LNCaP clone FGC (cell line): ENCODE measurements at regions not wholly inside any gene's neighbourhood (a gene's known extent, or its start where the extent isn't known, plus 50 kb on each side); places are given as distances from the start of the nearest gene placed in this dataset.

Source experiments
- DNase-seq: peaks from one replicate; pipeline ENCODE4 v3.0.0-alpha.2; 2011; ENCODE audit warnings: low read depth
- H3K4me3 ChIP-seq: 2 replicates; pipeline ENCODE4 v1.5.1; 2011; ENCODE audit warnings: mild to moderate bottlenecking, low read depth, low read length, control low read depth
- CTCF ChIP-seq: IDR thresholded peaks from 2 replicates; pipeline ENCODE4 v1.5.1; 2012; ENCODE audit warnings: mild to moderate bottlenecking; ENCODE audit not compliant: control insufficient read depth, insufficient read depth; ENCODE audit errors: extremely low read depth

GRCh38 chr4:54556587-54556986 lies 101.2 kb upstream of the KIT start:
- no peak for TF ChIP-seq CTCF

GRCh38 chr4:54558889-54559677 lies 98.7 kb upstream of the KIT start:
- no peak for TF ChIP-seq CTCF
- no peak for DNase-seq
- no peak overlapping the region for H3K4me3 ChIP-seq

More at GRCh38 chr4:54556587-54556986, 101.2 kb upstream of the KIT start:
- no peak for DNase-seq
- H3K4me3 ChIP-seq: no peak overlapping the region

GRCh38 chr4:54560513-54560912 lies 97.2 kb upstream of the KIT start:
- no peak for TF ChIP-seq CTCF
- DNase-seq: no peak
- no peak overlapping the region for H3K4me3 ChIP-seq

- H3K4me3 ChIP-seq: no peak overlapping the region
- no peak for DNase-seq
- no peak for TF ChIP-seq CTCF
Observed at GRCh38 chr4:54561940-54562339, 95.8 kb upstream of the KIT start.

- no peak for TF ChIP-seq CTCF
- no peak for DNase-seq
Observed at GRCh38 chr4:54566608-54567007, 91.1 kb upstream of the KIT start.

GRCh38 chr4:54567327-54567726 lies 90.4 kb upstream of the KIT start:
- no peak overlapping the region for H3K4me3 ChIP-seq
- TF ChIP-seq CTCF: no peak

More at GRCh38 chr4:54566608-54567007, 91.1 kb upstream of the KIT start:
- no peak overlapping the region for H3K4me3 ChIP-seq

GRCh38 chr4:54568184-54568583 lies 89.6 kb upstream of the KIT start:
- no peak for TF ChIP-seq CTCF
- DNase-seq: no peak
- no peak overlapping the region for H3K4me3 ChIP-seq

More at GRCh38 chr4:54567327-54567726, 90.4 kb upstream of the KIT start:
- no peak for DNase-seq
